Islet precursor cell (in vitro differentiated cells): ENCODE measurements at regions not wholly inside any gene's neighbourhood (a gene's known extent, or its start where the extent isn't known, plus 50 kb on each side); places are given as distances from the start of the nearest gene placed in this dataset.
A peak's percentile ranks its signal among the peaks of the same experiment; 100 is the strongest.
"Not testable (repeated sequence)": the region's sequence is repeated elsewhere in the genome, so short reads cannot be mapped to it uniquely, and the experiment has no call there.

Experiments used
- DNase-seq: peaks from one replicate; pipeline ENCODE4 v3.0.0-alpha.2; 2018

GRCh38 chr9:94033383-94033782, 50.9 kb upstream of the PTPDC1 start:
- DNase-seq = no peak

- DNase-seq = no peak
These were observed 52.3 kb upstream of the PTPDC1 start for GRCh38 chr9:94031946-94032345.

GRCh38 chr9:94031380-94031779, 52.9 kb upstream of the PTPDC1 start:
- DNase-seq = no peak

GRCh38 chr9:94030318-94031179, 53.7 kb upstream of the PTPDC1 start:
- DNase-seq = peak; percentile 88

GRCh38 chr9:94029932-94030317, 54.3 kb upstream of the PTPDC1 start:
- no peak for DNase-seq

- no peak for DNase-seq
These were observed 57.4 kb upstream of the PTPDC1 start for GRCh38 chr9:94026816-94027215.

GRCh38 chr9:94022476-94022875, 61.8 kb upstream of the PTPDC1 start:
- DNase-seq = not testable (repeated sequence)

- not testable (repeated sequence) for DNase-seq
These were observed 63.4 kb upstream of the PTPDC1 start for GRCh38 chr9:94020836-94021235.

- DNase-seq = no peak
These were observed 63.5 kb upstream of the BARX1 start for GRCh38 chr9:94018628-94019027.

- DNase-seq = no peak
These were observed 62.9 kb upstream of the BARX1 start for GRCh38 chr9:94017939-94018531.

- DNase-seq = no peak
These were observed 61.6 kb upstream of the BARX1 start for GRCh38 chr9:94016744-94017143.

GRCh38 chr9:94014920-94015319, 59.8 kb upstream of the BARX1 start:
- DNase-seq = no peak

GRCh38 chr9:94014066-94014654, 59.0 kb upstream of the BARX1 start:
- no peak for DNase-seq

GRCh38 chr9:94010980-94011533, 55.9 kb upstream of the BARX1 start:
- DNase-seq = no peak

- DNase-seq = no peak
These were observed 50.2 kb upstream of the BARX1 start for GRCh38 chr9:94005272-94005901.
